ENCODE measurements at regions not wholly inside any gene's neighbourhood (a gene's known extent, or its start where the extent isn't known, plus 50 kb on each side); places are given as distances from the start of the nearest gene placed in this dataset.
"Not testable (repeated sequence)": the region's sequence is repeated elsewhere in the genome, so short reads cannot be mapped to it uniquely, and the experiment has no call there.

GRCh38 chr1:87986130-87986866 lies 657.6 kb downstream of the LMO4 start:
- DNase-seq (ENCODE audit: low read depth in 2 of 2): no peak

- DNase-seq (ENCODE audit: low read depth in 2 of 2): no peak
Measured at GRCh38 chr1:87989346-87989745, 660.7 kb downstream of the LMO4 start.

DNA sequence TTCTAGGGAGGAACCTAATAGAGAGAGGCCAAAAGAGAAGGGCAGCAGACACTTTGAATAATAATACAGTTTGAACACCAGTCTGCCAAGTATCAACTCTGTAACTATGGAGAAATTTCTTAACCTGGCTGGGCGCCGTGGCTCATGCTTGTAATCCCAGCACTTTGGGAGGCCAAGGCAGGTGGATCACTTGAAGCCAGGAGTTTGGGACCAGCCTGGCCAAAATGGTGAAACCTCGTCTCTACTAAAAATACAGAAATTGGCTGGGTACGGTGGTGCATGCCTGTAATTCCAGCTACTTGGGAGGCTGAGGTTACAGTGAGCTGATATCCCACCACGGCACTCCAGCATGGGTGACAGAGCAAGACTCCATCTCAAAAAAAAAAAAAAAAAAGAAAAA lies 663.9 kb downstream of the LMO4 start:
- DNase-seq (ENCODE audit: low read depth in 2 of 2): not testable (repeated sequence)

DNA sequence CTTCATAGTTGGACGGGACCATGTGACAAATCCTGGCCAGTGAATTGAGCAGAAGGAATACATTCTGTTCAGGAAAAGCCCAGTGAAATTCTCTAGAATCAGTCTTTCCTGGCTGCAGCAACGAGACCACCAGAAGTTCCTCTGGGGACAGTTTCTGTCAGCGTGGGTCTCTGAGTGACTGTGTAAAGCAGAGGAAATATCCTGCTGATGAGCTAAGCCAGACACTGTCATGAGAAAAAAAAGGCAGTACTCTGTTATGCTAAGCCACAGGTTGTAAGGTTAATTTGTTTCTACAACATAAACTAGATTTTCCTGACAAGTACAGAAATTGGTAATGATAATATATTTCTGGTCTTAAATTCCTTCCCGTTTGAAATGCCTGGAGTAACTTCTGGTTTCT lies 664.4 kb downstream of the LMO4 start:
- DNase-seq (ENCODE audit: low read depth in 2 of 2): no peak

DNA sequence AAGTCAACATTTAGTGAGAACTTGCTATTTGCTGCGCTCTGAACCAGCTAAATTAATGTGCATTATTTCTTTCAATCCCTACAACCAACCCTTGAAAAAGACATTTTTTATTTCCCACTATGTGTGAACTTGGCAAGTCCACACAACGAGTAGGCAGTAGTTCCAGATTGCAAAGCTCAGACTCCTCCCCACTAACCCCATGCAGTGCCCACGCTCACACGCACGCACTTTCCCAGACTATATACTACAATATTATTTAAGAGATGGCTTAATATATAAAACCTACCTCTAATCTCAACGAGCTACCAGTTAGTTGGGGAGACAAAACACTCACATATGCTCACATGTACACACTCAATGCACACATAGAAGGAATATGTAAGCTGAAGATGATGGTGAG lies 671.2 kb downstream of the LMO4 start:
- DNase-seq (ENCODE audit: low read depth in 2 of 2): no peak

DNA sequence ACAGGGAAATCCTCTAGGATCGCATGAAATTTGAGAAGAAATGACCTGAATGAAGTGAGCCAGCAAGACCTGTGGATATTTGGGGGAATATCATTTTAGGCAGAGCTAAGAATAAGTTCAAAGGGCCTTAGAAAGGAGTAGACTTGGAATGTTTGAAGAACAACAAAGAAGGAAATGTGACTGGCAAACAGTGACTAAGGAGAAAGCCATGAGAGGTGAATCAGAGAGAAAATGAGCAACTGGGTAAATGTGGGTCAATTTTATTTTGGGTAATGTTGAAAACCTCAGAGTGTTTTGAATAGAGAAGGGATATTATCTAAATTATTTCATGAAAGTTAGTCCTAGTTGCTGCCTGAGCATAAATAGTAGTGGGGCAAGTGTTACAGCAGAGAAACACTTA lies 672.8 kb downstream of the LMO4 start:
- DNase-seq (ENCODE audit: low read depth in 2 of 2): no peak

GRCh38 chr1:88003255-88003654 lies 674.6 kb downstream of the LMO4 start:
- DNase-seq (ENCODE audit: low read depth in 2 of 2): no peak

DNA sequence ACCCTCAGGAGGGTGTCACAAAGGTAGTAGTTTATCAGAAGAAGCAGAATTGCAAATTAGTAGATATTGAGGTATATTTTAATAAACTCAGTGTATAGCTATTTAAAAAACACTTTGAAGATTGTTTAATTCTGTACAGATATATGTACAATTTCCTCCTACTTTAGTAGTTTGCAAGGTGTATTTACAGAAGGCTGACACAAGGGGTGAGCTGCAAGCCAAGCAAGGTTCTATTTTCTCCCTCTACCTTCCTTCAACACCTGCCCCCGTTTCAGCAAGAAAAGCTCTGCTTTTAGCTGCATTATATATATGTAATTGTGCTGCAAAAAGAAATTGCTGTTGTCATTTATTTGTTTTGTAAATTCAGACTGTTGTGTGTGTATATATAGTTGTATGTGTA lies 674.2 kb upstream of the PKN2 start:
- DNase-seq (ENCODE audit: low read depth in 2 of 2): no peak

GRCh38 chr1:88013485-88013884 lies 670.6 kb upstream of the PKN2 start:
- no peak for DNase-seq (ENCODE audit: low read depth in 2 of 2)

DNA sequence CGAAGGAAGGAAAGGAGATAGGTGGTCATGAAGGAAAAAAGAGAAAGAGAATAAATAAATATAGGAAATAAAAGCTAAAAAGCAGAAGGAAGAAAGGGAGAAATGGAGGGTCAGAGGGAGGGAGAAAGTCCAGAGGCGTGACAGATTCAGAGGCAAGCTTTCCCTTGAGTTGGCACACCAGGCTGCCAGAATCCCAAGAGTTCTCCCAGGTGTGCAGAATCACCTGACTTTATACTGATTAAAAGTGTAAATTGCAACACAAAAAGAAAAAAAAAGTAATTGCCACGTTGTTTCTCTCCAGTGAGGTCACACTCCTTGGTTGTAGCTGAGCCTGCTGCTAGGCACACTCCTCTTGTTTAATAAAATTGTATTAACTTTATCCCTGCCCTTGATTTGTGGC lies 669.9 kb upstream of the PKN2 start:
- no peak for DNase-seq (ENCODE audit: low read depth in 2 of 2)

- DNase-seq (ENCODE audit: low read depth in 2 of 2): no peak
Measured at GRCh38 chr1:88016947-88017346, 667.1 kb upstream of the PKN2 start.

- DNase-seq (ENCODE audit: low read depth in 2 of 2): no peak
Measured at GRCh38 chr1:88021529-88021928, 662.5 kb upstream of the PKN2 start.

DNA sequence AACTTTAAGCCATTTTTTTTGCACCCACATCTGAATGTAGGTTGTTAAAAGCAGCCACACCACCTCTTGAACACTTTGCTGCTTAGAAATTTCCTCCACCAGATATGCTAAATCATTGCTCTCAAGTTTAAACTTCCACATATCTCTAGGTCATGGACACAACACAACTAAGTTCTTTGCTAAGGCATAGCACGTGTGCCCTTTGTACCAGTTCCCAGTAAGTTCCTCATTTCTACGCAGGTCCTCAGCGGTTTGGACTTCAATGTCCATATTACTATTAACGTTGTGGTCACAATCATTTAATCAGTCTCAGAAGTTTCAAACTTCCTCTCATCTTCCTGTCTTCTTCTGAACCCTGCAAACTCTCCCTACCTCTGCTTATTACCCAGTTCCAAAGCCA lies 661.6 kb upstream of the PKN2 start:
- no peak for DNase-seq (ENCODE audit: low read depth in 2 of 2)

DNA sequence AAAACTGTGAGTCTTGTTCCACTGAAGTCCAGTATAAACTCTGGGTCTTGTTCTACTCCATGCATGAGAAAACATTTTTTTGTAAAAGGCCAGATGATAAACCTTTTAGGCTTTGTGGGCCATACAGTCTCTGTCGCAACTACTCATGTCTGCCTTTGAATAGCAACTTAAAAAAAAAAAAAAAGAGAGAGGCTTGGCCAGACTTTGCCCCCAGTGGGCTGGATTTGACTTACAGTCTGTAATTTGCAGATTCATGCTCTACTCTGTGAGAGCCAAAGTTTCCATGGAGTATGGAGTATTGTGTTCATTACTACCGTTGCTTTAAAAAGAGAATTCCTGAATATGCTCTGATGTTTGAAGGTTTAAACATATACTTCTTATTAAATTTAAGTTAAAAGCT lies 654.9 kb upstream of the PKN2 start:
- DNase-seq (ENCODE audit: low read depth in 2 of 2): no peak

DNA sequence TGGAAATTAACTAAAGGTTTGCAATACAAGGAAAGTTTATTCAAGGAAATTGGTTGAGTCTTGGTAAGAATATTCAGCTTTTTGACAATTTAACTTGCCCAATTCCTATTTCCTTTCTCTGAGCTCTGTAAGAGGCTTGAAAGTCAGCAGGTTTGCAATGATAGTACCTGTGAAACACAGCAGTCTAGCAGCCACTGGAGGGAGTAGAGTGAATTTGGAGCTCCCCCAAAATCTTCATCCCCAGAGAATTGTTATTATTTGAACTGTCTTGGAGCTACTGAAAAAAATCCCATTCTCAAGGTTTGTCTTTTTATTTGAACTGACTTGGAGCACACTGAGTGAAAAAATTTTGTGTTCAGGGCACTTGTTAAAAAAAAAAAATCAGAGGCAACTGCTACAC lies 654.2 kb upstream of the PKN2 start:
- no peak for DNase-seq (ENCODE audit: low read depth in 2 of 2)

- no peak for DNase-seq (ENCODE audit: low read depth in 2 of 2)
Measured at GRCh38 chr1:88035578-88035977, 648.5 kb upstream of the PKN2 start.

DNA sequence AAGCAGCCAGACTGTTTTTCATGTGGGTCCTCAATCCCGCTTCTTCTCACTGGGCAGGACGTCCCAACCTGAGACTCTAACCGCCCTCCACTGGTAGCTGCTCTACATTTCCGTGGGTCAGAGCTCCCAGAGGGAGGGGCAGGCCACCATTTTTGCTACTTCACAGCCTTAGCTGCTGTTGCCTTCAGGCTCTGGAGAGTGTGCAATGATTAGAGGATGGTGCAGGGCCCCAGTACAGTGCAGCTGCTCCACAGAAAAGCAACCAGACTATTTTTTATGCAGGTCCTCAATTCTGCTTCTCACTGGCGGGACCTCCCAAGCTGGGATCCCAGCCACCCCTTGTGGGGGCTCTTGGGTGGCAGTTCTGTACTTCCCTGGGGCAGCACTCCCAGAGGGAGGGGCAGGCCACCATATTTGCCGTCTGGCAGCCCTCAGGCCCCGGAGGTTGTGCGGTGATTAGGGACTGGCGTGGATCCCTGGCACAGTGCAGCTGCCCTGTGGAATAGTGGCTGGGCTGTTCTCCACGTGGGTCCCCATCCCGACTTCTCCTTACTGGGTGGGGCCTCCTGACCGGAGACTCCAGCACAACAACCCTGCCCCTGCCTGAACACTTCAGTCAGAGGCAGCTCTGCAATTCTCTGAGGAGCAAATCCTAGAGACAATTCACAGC lies 647.6 kb upstream of the PKN2 start:
- no peak for DNase-seq (ENCODE audit: low read depth in 2 of 2)

GRCh38 chr1:88039240-88039639 lies 644.8 kb upstream of the PKN2 start:
- DNase-seq (ENCODE audit: low read depth in 2 of 2): no peak

- DNase-seq (ENCODE audit: low read depth in 2 of 2): no peak
Measured at GRCh38 chr1:88043834-88044233, 640.2 kb upstream of the PKN2 start.

GRCh38 chr1:88052167-88052566 lies 631.9 kb upstream of the PKN2 start:
- DNase-seq (ENCODE audit: low read depth in 2 of 2): no peak

- no peak for DNase-seq (ENCODE audit: low read depth in 2 of 2)
Measured at GRCh38 chr1:88053065-88053464, 631.0 kb upstream of the PKN2 start.

DNA sequence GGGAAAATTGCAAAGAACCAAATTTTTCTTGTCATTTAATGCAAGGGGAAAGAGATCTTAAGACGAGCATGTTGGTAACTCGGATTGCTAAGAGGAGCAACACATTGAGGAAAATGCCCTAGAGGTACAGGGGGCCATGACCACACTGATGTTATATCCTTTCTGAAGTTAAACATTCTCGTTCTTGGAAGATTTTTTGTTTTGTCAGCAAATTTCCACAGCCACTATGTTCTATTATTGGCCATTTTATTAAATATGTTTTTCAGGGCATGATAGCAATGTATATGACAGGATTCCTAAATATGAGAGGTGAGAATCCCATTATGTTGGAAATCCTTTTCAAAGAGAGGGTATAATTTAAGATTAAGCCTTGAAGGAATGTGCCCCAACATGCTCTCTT lies 627.2 kb upstream of the PKN2 start:
- no peak for DNase-seq (ENCODE audit: low read depth in 2 of 2)

GRCh38 chr1:88058205-88058604 lies 625.9 kb upstream of the PKN2 start:
- no peak for DNase-seq (ENCODE audit: low read depth in 2 of 2)

All from stimulated activated CD8-positive, alpha-beta memory T cell treated with anti-CD3 and anti-CD28 coated beads, Interleukin-2, amount 100 ng/mL, for 48 hours (primary cell).